PC-9 (cell line): ENCODE measurements at regions not wholly inside any gene's neighbourhood (a gene's known extent, or its start where the extent isn't known, plus 50 kb on each side); places are given as distances from the start of the nearest gene placed in this dataset.

Experiments used
- CTCF ChIP-seq: fragments of 200-600 bp; sonication (generic); conservative IDR thresholded peaks from 2 replicates; pipeline ENCODE4 v1.6.1; 2017; ENCODE audit warnings: mixed run types, antibody characterized with exemption, mild to moderate bottlenecking, moderate library complexity
- EZH2 ChIP-seq: fragments of 200-600 bp; sonication (generic); IDR thresholded peaks from 2 replicates; pipeline ENCODE4 v1.8.0; 2017; ENCODE audit warnings: antibody characterized with exemption, low read depth

GRCh38 chr2:84152462-84152861 is 306.6 kb downstream of the SUCLG1 start:
- TF ChIP-seq CTCF = no peak
- no peak for TF ChIP-seq EZH2
